WTC11 (cell line): ENCODE measurements at regions not wholly inside any gene's neighbourhood (a gene's known extent, or its start where the extent isn't known, plus 50 kb on each side); places are given as distances from the start of the nearest gene placed in this dataset.

ENCODE experiments used
- ATF1 ChIP-seq: sonication (generic); formaldehyde crosslinking; IDR thresholded peaks from 2 replicates; pipeline ENCODE4 v1.8.1; 2023; ENCODE audit warnings: mild to moderate bottlenecking, moderate library complexity, missing genetic modification reagents
- ELF4 ChIP-seq: sonication (generic); formaldehyde crosslinking; IDR thresholded peaks from 2 replicates; pipeline ENCODE4 v1.8.1; 2022; ENCODE audit warnings: low read depth, mild to moderate bottlenecking, moderate library complexity, missing genetic modification reagents
- FOXK1 ChIP-seq: sonication (generic); formaldehyde crosslinking; IDR thresholded peaks from 2 replicates; pipeline ENCODE4 v1.8.0; 2022; ENCODE audit warnings: mild to moderate bottlenecking, moderate library complexity, missing genetic modification reagents
- PRRX2 ChIP-seq: fragments of 250-450 bp; sonication (Bioruptor Pico); IDR thresholded peaks from 2 replicates; pipeline ENCODE4 v1.8.0; 2021; ENCODE audit warnings: mild to moderate bottlenecking
- TEAD4 ChIP-seq: sonication (generic); formaldehyde crosslinking; IDR thresholded peaks from 2 replicates; pipeline ENCODE4 v1.8.0; 2022; ENCODE audit warnings: mild to moderate bottlenecking, missing genetic modification reagents
- TF ChIP-seq, protein P1 (sequence below): fragments of 200-600 bp; IDR thresholded peaks from 2 replicates; pipeline ENCODE4 v1.8.0; 2022; ENCODE audit warnings: antibody characterized with exemption
- TF ChIP-seq, protein P2 (sequence below): sonication (generic); formaldehyde crosslinking; IDR thresholded peaks from 2 replicates; pipeline ENCODE4 v1.8.0; 2023; ENCODE audit warnings: missing genetic modification reagents
- TF ChIP-seq, protein P3 (sequence below): sonication (generic); formaldehyde crosslinking; IDR thresholded peaks from 2 replicates; pipeline ENCODE4 v1.8.1; 2023; ENCODE audit warnings: mild to moderate bottlenecking, missing genetic modification reagents, moderate library complexity
- TF ChIP-seq, protein P4 (sequence below): fragments of 250-450 bp; sonication (Bioruptor Pico); IDR thresholded peaks from 2 replicates; pipeline ENCODE4 v1.9.0; 2021; ENCODE audit warnings: mild to moderate bottlenecking
- TF ChIP-seq, protein P5 (sequence below): fragments of 250-450 bp; sonication (Bioruptor Pico); IDR thresholded peaks from 2 replicates; pipeline ENCODE4 v1.9.0; 2021; ENCODE audit warnings: mild to moderate bottlenecking
- TF ChIP-seq, protein P6 (sequence below): sonication (generic); formaldehyde crosslinking; IDR thresholded peaks from 2 replicates; pipeline ENCODE4 v1.8.1; 2023; ENCODE audit warnings: mild to moderate bottlenecking, missing genetic modification reagents, moderate library complexity

DNA sequence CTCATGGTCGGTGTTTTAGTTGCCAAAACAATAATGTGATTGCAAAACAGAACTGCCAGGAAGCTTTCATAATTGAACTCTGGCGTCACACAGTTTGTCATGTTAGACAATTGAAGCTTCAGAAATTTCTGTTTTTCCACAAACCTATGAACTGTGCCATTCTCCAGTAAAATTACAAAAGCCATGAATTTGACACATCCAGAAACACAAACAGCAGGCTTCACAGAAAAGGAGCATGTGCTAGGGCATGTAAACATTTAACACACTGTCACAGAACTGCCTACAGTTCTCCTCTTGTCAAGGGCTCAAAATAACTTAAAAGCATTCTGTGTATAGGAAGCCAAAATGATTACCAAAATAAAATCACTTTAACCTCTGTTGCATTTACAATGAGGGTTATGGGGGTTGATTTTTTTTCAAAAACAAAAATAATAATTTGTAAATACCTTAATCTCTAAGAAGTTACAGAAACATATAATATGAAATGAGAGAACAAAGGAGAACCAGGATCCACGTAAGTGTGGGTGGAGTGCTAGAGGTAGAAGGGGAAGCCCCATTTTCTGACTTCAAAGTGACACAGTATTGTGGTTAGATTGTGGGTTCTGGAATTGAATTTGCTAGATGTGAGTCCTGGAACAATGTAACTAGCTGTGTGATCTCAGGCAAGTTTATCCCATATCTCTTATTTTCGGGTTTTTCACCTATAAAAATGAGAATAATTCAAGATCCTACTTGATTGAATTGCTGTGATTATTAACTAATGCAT, 295.0 kb downstream of the CENPC start:
- no peak for TF ChIP-seq ATF1
- TF ChIP-seq, protein P1, sequence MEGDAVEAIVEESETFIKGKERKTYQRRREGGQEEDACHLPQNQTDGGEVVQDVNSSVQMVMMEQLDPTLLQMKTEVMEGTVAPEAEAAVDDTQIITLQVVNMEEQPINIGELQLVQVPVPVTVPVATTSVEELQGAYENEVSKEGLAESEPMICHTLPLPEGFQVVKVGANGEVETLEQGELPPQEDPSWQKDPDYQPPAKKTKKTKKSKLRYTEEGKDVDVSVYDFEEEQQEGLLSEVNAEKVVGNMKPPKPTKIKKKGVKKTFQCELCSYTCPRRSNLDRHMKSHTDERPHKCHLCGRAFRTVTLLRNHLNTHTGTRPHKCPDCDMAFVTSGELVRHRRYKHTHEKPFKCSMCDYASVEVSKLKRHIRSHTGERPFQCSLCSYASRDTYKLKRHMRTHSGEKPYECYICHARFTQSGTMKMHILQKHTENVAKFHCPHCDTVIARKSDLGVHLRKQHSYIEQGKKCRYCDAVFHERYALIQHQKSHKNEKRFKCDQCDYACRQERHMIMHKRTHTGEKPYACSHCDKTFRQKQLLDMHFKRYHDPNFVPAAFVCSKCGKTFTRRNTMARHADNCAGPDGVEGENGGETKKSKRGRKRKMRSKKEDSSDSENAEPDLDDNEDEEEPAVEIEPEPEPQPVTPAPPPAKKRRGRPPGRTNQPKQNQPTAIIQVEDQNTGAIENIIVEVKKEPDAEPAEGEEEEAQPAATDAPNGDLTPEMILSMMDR, result no peak
- TF ChIP-seq, protein P2, sequence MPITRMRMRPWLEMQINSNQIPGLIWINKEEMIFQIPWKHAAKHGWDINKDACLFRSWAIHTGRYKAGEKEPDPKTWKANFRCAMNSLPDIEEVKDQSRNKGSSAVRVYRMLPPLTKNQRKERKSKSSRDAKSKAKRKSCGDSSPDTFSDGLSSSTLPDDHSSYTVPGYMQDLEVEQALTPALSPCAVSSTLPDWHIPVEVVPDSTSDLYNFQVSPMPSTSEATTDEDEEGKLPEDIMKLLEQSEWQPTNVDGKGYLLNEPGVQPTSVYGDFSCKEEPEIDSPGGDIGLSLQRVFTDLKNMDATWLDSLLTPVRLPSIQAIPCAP (CRISPR knock-in tag), result no peak
- TF ChIP-seq ELF4 (CRISPR knock-in tag), result no peak
- TF ChIP-seq, protein P3, sequence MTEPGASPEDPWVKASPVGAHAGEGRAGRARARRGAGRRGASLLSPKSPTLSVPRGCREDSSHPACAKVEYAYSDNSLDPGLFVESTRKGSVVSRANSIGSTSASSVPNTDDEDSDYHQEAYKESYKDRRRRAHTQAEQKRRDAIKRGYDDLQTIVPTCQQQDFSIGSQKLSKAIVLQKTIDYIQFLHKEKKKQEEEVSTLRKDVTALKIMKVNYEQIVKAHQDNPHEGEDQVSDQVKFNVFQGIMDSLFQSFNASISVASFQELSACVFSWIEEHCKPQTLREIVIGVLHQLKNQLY, result no peak
- TF ChIP-seq, protein P4, sequence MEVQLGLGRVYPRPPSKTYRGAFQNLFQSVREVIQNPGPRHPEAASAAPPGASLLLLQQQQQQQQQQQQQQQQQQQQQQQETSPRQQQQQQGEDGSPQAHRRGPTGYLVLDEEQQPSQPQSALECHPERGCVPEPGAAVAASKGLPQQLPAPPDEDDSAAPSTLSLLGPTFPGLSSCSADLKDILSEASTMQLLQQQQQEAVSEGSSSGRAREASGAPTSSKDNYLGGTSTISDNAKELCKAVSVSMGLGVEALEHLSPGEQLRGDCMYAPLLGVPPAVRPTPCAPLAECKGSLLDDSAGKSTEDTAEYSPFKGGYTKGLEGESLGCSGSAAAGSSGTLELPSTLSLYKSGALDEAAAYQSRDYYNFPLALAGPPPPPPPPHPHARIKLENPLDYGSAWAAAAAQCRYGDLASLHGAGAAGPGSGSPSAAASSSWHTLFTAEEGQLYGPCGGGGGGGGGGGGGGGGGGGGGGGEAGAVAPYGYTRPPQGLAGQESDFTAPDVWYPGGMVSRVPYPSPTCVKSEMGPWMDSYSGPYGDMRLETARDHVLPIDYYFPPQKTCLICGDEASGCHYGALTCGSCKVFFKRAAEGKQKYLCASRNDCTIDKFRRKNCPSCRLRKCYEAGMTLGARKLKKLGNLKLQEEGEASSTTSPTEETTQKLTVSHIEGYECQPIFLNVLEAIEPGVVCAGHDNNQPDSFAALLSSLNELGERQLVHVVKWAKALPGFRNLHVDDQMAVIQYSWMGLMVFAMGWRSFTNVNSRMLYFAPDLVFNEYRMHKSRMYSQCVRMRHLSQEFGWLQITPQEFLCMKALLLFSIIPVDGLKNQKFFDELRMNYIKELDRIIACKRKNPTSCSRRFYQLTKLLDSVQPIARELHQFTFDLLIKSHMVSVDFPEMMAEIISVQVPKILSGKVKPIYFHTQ (CRISPR knock-in tag), result no peak
- TF ChIP-seq FOXK1, result no peak
- no peak for TF ChIP-seq TEAD4 (CRISPR knock-in tag)
- TF ChIP-seq, protein P5, sequence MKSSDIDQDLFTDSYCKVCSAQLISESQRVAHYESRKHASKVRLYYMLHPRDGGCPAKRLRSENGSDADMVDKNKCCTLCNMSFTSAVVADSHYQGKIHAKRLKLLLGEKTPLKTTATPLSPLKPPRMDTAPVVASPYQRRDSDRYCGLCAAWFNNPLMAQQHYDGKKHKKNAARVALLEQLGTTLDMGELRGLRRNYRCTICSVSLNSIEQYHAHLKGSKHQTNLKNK (CRISPR knock-in tag), result no peak
- TF ChIP-seq, protein P6, sequence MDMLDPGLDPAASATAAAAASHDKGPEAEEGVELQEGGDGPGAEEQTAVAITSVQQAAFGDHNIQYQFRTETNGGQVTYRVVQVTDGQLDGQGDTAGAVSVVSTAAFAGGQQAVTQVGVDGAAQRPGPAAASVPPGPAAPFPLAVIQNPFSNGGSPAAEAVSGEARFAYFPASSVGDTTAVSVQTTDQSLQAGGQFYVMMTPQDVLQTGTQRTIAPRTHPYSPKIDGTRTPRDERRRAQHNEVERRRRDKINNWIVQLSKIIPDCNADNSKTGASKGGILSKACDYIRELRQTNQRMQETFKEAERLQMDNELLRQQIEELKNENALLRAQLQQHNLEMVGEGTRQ (CRISPR knock-in tag), result no peak
- TF ChIP-seq PRRX2 (CRISPR knock-in tag), result no peak
